ENCODE measurements at regions not wholly inside any gene's neighbourhood (a gene's known extent, or its start where the extent isn't known, plus 50 kb on each side); places are given as distances from the start of the nearest gene placed in this dataset.

- TF ChIP-seq ZNF639 (CRISPR knock-in tag; conservative IDR thresholded peaks at IDR 0.05 in 1 of 2, IDR thresholded peaks at IDR 0.05 in 1 of 2): no peak
- TF ChIP-seq MYBL2 (IDR thresholded peaks at IDR 0.05; ENCODE audit: low read depth): no peak
- TF ChIP-seq MYBL2 (CRISPR knock-in tag; IDR thresholded peaks at IDR 0.05; ENCODE audit: borderline replicate concordance): no peak
- TF ChIP-seq RFX5 (IDR thresholded peaks at IDR 0.05; ENCODE audit: low read depth, low read length): no peak
- TF ChIP-seq TCF7 (IDR thresholded peaks at IDR 0.05; ENCODE audit: borderline replicate concordance): no peak
- TF ChIP-seq ZNF668 (CRISPR knock-in tag; IDR thresholded peaks at IDR 0.05): no peak
- TF ChIP-seq MECOM (CRISPR knock-in tag; IDR thresholded peaks at IDR 0.05): no peak
- no peak for TF ChIP-seq POU5F1 (IDR thresholded peaks at IDR 0.05; ENCODE audit: borderline replicate concordance, low read depth, low read length, partially characterized antibody)
- no peak for TF ChIP-seq CEBPB (tag; IDR thresholded peaks at IDR 0.05)
Measured at GRCh38 chr2:128410035-128410757, 91.5 kb upstream of the HS6ST1 start (continued).

- Histone ChIP-seq H3K4me1 (replicated peaks in 1 of 2; ENCODE audit: control insufficient read depth in 2 of 2, insufficient read depth in 2 of 2, low read length in 2 of 2) (no peaks in the 10 kb centered on the region; a peak in 2 of 5 replicates), H3K4me2 (ENCODE audit: insufficient read depth, low read length) (no peak overlapping the region), H3K36me3 (ENCODE audit: control insufficient read depth, insufficient read depth, low read length) (no peaks in the 10 kb centered on the region), H3K9me3 (replicated peaks; ENCODE audit: control insufficient read depth, insufficient read depth, low read depth, low read length) (no peaks in the 10 kb centered on the region), H2AFZ (ENCODE audit: low read depth, low read length) (no peak overlapping the region), H3K9me1 (ENCODE audit: control insufficient read depth, insufficient read depth, low read length) (peaks cover 3% of the 10 kb centered on the region), H4K20me1 (replicated peaks; ENCODE audit: control insufficient read depth, insufficient read depth, low read length) (no peaks in the 10 kb centered on the region; the same call in 1 of the 2 replicates), H3K4me3 (no peak overlapping the region), H3K27ac (ENCODE audit: extremely low read depth, low read depth, low read length) (no peak overlapping the region), H3K27me3 (ENCODE audit: control insufficient read depth in 2 of 2, insufficient read depth in 2 of 2, low read length in 2 of 2) (peaks cover 3 to 64% of the 10 kb centered on the region in 2 experiments; a peak in 4 of 5 replicates), H3K79me2 (ENCODE audit: control insufficient read depth, insufficient read depth, low read length) (no peaks in the 10 kb centered on the region), H3K9ac (ENCODE audit: insufficient read depth in 1 of 2, low read depth in 2 of 2, low read length in 2 of 2) (no peak overlapping the region)
- CTCF ChIA-PET (ENCODE audit: low intra/inter-chr PET ratio): no interaction called here
- WGBS (ENCODE audit: insufficient coverage, low coverage, missing lambda C conversion rate): 16% methylated on average over 8 of the region's 8 CpGs
- no peak for DNase-seq (ENCODE audit: extremely low read depth in 1 of 4, low spot score in 3 of 4)
- POLR2A ChIA-PET: no interaction called here
- FAIRE-seq: no peak
- intact Hi-C loops (cut with micrococcal nuclease): loop anchor here (10.0 kb wide), 1 partner anchor 236 kb away; no protein-coding TSS in a partner anchor
- BruUV-seq (replicated peaks): no TSS peak
- in situ Hi-C loops (cut with MboI): no loop called here
- no peak for ATAC-seq
- TF ChIP-seq ZBTB26 (CRISPR knock-in tag; IDR thresholded peaks at IDR 0.05) (no peak), GATAD2B (IDR thresholded peaks at IDR 0.05; ENCODE audit: borderline replicate concordance) (no peak), ZNF830 (CRISPR knock-in tag; IDR thresholded peaks at IDR 0.05) (no peak), KDM2B (CRISPR knock-in tag; IDR thresholded peaks at IDR 0.05) (no peak), KLF6 (CRISPR knock-in tag; IDR thresholded peaks at IDR 0.05; ENCODE audit: borderline replicate concordance) (no peak)
Measured at GRCh38 chr2:128410758-128411215, 92.1 kb upstream of the HS6ST1 start.
